ENCODE measurements at regions not wholly inside any gene's neighbourhood (a gene's known extent, or its start where the extent isn't known, plus 50 kb on each side); places are given as distances from the start of the nearest gene placed in this dataset.

DNA sequence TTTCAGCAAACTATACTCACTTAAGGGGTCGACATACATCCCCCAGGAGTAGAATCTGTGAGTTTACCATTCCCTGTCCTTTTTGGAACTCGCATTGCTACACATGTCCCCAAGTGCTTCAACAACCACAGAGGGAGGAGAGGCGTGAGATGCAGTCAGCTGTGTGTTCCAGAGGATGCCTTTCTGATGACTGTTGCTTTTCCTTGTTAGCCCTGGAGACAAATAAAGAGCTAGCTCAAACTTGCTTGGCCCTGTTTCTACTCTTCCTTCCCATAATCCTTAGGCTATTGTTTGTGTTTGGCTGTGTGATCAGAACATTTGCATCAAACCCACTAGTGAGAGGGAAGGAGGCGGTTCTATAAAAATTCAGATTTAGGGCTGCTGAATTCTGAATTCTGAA, 264.0 kb downstream of the ENGASE start:
- TF ChIP-seq, protein P1, sequence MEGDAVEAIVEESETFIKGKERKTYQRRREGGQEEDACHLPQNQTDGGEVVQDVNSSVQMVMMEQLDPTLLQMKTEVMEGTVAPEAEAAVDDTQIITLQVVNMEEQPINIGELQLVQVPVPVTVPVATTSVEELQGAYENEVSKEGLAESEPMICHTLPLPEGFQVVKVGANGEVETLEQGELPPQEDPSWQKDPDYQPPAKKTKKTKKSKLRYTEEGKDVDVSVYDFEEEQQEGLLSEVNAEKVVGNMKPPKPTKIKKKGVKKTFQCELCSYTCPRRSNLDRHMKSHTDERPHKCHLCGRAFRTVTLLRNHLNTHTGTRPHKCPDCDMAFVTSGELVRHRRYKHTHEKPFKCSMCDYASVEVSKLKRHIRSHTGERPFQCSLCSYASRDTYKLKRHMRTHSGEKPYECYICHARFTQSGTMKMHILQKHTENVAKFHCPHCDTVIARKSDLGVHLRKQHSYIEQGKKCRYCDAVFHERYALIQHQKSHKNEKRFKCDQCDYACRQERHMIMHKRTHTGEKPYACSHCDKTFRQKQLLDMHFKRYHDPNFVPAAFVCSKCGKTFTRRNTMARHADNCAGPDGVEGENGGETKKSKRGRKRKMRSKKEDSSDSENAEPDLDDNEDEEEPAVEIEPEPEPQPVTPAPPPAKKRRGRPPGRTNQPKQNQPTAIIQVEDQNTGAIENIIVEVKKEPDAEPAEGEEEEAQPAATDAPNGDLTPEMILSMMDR (IDR thresholded peaks at IDR 0.05) = no peak
- no peak for TF ChIP-seq POLR2A (IDR thresholded peaks at IDR 0.05)

Data from body of pancreas (tissue), 4 donors.